ENCODE measurements at regions not wholly inside any gene's neighbourhood (a gene's known extent, or its start where the extent isn't known, plus 50 kb on each side); places are given as distances from the start of the nearest gene placed in this dataset.
A peak's percentile ranks its signal among the peaks of the same experiment; 100 is the strongest.

DNA sequence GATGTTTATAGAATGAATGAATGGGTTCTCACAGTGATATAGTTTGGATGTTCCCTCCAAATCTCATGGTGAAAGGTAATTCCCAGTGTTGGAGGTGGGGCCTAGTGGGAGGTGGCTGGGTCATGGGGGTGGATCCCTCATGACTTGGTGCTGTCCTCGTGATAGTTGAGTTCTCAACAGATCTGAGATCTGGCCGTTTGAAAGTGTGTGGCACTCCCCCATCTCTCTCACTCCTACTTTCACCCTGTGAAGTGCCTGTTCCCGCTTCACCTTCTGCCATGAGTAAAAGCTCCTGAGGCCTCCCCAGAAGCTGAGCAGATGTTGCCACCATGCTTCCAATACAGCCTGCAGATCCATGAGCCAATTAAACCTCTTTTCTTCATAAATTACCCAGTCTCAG, 170.8 kb upstream of the LINGO1 start:
- Histone ChIP-seq H3K9me3 (no peaks in the 10 kb centered on the region), H3K36me3 (no peaks in the 10 kb centered on the region), H3K4me1 (no peaks in the 10 kb centered on the region), H3K4me3 (no peak overlapping the region), H3K27ac (no peak overlapping the region), H3K27me3 (peaks cover 0 to 14% (median 3%) of the 10 kb centered on the region in 3 donors)
- intact Hi-C loops (cut with DNase I; ENCODE audit: low total_unique reads), result no loop called here
- WGBS, 5 donors, result 52 to 67% (median 61%) methylated on average over 3 of the region's 3 CpGs
- TF ChIP-seq POLR2AphosphoS5 (IDR thresholded peaks at IDR 0.05), result no peak
- TF ChIP-seq, protein P1, sequence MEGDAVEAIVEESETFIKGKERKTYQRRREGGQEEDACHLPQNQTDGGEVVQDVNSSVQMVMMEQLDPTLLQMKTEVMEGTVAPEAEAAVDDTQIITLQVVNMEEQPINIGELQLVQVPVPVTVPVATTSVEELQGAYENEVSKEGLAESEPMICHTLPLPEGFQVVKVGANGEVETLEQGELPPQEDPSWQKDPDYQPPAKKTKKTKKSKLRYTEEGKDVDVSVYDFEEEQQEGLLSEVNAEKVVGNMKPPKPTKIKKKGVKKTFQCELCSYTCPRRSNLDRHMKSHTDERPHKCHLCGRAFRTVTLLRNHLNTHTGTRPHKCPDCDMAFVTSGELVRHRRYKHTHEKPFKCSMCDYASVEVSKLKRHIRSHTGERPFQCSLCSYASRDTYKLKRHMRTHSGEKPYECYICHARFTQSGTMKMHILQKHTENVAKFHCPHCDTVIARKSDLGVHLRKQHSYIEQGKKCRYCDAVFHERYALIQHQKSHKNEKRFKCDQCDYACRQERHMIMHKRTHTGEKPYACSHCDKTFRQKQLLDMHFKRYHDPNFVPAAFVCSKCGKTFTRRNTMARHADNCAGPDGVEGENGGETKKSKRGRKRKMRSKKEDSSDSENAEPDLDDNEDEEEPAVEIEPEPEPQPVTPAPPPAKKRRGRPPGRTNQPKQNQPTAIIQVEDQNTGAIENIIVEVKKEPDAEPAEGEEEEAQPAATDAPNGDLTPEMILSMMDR (IDR thresholded peaks at IDR 0.05), result no peak
- no peak for TF ChIP-seq POLR2A (IDR thresholded peaks at IDR 0.05)
- no peak for TF ChIP-seq EP300 (IDR thresholded peaks at IDR 0.05)
- no peak for DNase-seq

DNA sequence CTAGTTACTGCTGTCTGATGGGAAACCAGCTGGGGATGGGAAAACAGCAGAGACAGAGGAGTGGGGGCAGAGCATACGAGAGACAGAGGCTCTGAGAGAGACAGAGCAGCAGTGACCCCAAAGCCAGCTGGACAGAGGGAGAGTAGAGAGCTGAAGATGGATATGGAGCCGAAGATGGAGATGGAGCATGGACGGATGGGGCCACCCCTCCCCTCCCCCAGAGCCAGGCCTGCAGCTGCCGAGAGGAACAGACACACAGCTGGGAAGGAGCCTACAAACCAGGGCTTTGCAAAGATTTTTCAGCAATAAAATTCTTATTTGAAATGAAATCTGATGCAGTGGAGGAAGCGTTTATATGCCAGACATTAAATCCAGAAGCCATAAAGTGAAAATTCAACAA, 167.6 kb upstream of the LINGO1 start:
- Histone ChIP-seq H3K27ac (no peak overlapping the region), H3K9me3 (no peaks in the 10 kb centered on the region), H3K36me3 (no peaks in the 10 kb centered on the region), H3K4me3 (no peak overlapping the region), H3K4me1 (no peaks in the 10 kb centered on the region), H3K27me3 (peaks cover 0 to 19% (median 8%) of the 10 kb centered on the region in 3 donors)
- TF ChIP-seq POLR2A (IDR thresholded peaks at IDR 0.05) (no peak), EP300 (IDR thresholded peaks at IDR 0.05) (no peak), POLR2AphosphoS5 (IDR thresholded peaks at IDR 0.05) (no peak)
- TF ChIP-seq, protein P1 (IDR thresholded peaks at IDR 0.05), result no peak
- no peak for DNase-seq
- 57 to 78% (median 68%) methylated on average over 5 of the region's 5 CpGs for whole genome bisulfite sequencing, 5 donors
- intact Hi-C loops (cut with DNase I; ENCODE audit: low total_unique reads), result no loop called here

DNA sequence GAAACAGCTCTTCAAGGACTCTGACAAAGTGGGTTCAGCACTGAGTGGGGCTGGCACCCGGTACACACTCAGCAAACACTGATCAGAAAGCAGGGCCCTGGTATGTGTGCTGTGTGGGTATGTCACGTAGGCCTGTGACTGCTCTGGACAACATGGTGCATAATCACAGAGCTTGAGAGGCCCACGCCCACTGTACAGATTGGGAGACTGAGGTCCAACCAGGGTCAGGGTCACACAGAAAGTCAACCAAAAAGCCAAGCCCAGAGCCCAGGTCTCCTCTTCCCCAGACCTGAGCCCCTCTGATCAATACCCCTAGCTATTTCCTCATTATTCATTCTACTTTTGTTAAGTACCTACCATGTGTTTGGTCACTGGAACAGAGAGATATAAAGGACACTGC, 166.1 kb upstream of the LINGO1 start:
- Histone ChIP-seq H3K4me3 (no peak overlapping the region), H3K27ac (no peak overlapping the region), H3K9me3 (no peaks in the 10 kb centered on the region), H3K27me3 (peaks cover 0 to 25% (median 8%) of the 10 kb centered on the region in 3 donors), H3K4me1 (no peaks in the 10 kb centered on the region), H3K36me3 (no peaks in the 10 kb centered on the region)
- WGBS, 5 donors, result 83 to 92% (median 89%) methylated on average over 1 to 3 of the region's 3 CpGs
- no peak for TF ChIP-seq POLR2AphosphoS5 (IDR thresholded peaks at IDR 0.05)
- TF ChIP-seq POLR2A (IDR thresholded peaks at IDR 0.05), result no peak
- no peak for TF ChIP-seq EP300 (IDR thresholded peaks at IDR 0.05)
- TF ChIP-seq, protein P1 (IDR thresholded peaks at IDR 0.05), result no peak
- no peak for DNase-seq
- intact Hi-C loops (cut with DNase I; ENCODE audit: low total_unique reads), result no loop called here

DNA sequence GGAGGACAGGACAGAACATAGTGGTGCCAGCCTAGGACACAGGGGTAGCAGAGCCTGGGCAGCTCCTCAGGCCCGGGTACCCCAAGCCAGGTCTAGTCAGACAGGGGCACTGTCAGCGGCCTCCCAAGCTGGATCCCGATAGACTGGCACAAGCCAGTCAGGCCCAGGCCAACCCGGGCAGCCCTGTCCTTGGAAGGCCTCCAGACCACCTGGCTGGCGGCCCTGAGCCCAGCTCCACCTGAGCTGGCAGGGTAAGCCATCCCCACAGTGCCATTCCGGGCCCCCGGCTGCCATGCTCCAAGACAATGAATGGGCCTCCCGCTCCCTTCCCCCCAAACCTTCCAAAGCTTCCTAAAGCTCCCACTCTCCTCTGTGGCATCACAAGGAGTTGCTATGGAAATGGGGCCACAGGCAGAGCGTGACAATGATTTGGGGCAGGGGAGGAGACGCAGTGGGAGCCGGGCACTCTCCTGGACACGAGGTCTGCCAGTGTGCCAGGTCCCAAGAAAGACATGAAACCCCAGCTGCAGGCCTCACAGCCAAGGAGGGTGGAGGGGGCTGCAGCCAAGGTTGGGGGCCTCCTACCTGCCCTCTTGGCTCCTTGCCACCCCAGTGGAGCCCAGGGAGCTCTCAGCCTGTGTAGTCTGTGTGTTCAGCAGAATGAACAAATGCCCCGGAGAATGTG, 165.6 kb upstream of the LINGO1 start:
- DNase-seq, result peak in 1 of 2 donors; percentile 57
- peaks cover 0 to 25% (median 8%) of the 10 kb centered on the region in 3 donors for H3K27me3 ChIP-seq
- no peaks in the 10 kb centered on the region for H3K36me3 ChIP-seq
- 52 to 76% (median 71%) methylated on average over 7 to 13 of the region's 13 CpGs for WGBS, 5 donors
- TF ChIP-seq POLR2AphosphoS5 (IDR thresholded peaks at IDR 0.05) (no peak), EP300 (IDR thresholded peaks at IDR 0.05) (no peak), POLR2A (IDR thresholded peaks at IDR 0.05) (no peak)
- no peak overlapping the region for H3K27ac ChIP-seq
- H3K4me3 ChIP-seq, result no peak overlapping the region
- intact Hi-C loops (cut with DNase I; ENCODE audit: low total_unique reads), result no loop called here
- no peaks in the 10 kb centered on the region for H3K9me3 ChIP-seq
- no peaks in the 10 kb centered on the region for H3K4me1 ChIP-seq

DNA sequence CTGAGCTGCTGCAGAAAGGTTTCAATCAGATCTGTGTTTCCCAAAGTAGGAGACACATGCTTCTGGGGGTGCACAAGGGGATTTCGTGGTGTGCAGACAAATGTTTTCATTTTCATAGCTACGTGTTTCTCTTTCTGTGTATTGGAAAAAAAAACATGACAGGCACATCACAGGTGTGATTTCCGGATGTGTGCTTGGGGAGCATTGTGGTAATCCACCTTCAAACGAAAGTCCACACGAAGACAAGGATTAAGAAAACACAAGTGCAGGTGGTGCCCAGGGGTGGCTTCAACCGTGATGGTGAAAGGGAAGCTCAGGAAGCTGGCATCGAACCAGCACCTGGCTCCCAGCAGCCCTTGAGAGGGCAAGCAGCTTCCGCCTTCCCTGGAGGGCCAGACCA, 164.6 kb upstream of the LINGO1 start:
- Histone ChIP-seq H3K4me1 (no peaks in the 10 kb centered on the region), H3K36me3 (no peaks in the 10 kb centered on the region), H3K9me3 (no peaks in the 10 kb centered on the region), H3K27me3 (peaks cover 0 to 25% (median 8%) of the 10 kb centered on the region in 3 donors), H3K4me3 (no peak overlapping the region), H3K27ac (no peak overlapping the region)
- no peak for DNase-seq
- TF ChIP-seq, protein P1 (IDR thresholded peaks at IDR 0.05), result no peak
- TF ChIP-seq EP300 (IDR thresholded peaks at IDR 0.05), result no peak
- TF ChIP-seq POLR2A (IDR thresholded peaks at IDR 0.05), result no peak
- TF ChIP-seq POLR2AphosphoS5 (IDR thresholded peaks at IDR 0.05), result no peak
- 52 to 63% (median 54%) methylated on average over 8 of the region's 8 CpGs for WGBS, 5 donors
- intact Hi-C loops (cut with DNase I; ENCODE audit: low total_unique reads), result no loop called here
